ENCODE measurements at regions not wholly inside any gene's neighbourhood (a gene's known extent, or its start where the extent isn't known, plus 50 kb on each side); places are given as distances from the start of the nearest gene placed in this dataset.

DNA sequence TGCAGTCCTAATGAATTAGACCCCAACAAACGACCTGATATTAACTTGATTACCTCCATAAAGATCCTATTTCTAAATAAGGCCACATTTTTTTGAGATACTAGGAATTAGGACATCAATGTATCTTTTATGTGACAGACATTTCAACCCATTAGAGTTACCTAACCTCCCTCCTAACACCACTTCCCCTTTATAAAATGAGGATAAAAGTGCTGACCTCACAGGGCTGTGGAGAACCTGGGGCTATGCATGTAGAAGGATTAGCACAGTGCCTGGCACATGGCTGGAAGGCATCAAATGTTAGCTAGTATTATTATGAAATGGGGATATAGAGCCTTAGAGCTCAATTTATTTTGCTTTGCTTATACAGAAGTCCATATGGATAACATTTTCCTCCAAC, 53.5 kb upstream of the LRRN1 start:
- TF ChIP-seq, protein P1, sequence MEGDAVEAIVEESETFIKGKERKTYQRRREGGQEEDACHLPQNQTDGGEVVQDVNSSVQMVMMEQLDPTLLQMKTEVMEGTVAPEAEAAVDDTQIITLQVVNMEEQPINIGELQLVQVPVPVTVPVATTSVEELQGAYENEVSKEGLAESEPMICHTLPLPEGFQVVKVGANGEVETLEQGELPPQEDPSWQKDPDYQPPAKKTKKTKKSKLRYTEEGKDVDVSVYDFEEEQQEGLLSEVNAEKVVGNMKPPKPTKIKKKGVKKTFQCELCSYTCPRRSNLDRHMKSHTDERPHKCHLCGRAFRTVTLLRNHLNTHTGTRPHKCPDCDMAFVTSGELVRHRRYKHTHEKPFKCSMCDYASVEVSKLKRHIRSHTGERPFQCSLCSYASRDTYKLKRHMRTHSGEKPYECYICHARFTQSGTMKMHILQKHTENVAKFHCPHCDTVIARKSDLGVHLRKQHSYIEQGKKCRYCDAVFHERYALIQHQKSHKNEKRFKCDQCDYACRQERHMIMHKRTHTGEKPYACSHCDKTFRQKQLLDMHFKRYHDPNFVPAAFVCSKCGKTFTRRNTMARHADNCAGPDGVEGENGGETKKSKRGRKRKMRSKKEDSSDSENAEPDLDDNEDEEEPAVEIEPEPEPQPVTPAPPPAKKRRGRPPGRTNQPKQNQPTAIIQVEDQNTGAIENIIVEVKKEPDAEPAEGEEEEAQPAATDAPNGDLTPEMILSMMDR (IDR thresholded peaks at IDR 0.05; ENCODE audit: low read depth, low read length): no peak
- H3K4me3 ChIP-seq (replicated peaks in 1 of 2; ENCODE audit: low read depth in 2 of 2, low read length in 2 of 2): no peak overlapping the region
- no peak for DNase-seq (ENCODE audit: low read depth in 2 of 2)

DNA sequence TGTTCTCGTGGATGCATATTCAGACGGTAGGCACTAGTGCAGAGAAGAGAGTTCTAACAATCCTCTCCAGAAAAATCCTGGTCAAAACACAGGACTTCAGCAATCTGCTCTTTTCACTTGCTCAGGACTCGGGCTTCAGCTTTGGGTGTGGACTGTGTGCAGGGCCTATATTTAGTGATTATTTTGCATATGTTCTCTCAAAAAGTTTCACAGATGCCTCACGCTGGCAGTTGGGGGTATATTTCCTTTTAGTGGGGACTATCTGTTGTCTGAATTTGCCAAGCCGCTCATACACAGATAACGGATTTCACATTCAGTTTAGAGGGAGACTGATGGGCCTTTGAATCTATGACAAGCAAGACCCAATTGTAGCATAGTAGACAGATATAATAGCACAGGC, 54.4 kb upstream of the LRRN1 start:
- no peak for DNase-seq (ENCODE audit: low read depth in 2 of 2)
- no peak overlapping the region for H3K4me3 ChIP-seq (replicated peaks in 1 of 2; ENCODE audit: low read depth in 2 of 2, low read length in 2 of 2)
- TF ChIP-seq, protein P1 (IDR thresholded peaks at IDR 0.05; ENCODE audit: low read depth, low read length): no peak

DNA sequence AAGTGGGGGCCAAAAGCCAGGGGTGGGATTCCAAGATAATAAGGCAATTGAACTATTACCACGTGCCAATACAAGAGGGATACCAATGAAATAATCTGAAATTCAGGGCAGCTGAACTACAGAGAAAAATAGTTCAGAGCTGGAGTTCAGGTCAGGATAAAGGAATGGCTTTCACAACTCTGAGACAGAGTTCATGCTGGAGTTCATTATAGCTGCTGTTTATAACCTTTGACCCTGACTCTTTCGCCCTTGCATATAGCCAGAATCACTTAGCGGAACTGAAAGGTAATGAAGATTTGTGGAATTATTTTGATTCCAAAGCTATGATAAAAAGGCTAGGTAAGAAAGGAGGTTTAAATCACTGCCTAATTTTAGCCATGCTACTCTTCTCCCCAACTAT, 55.5 kb upstream of the LRRN1 start:
- no peak overlapping the region for H3K4me3 ChIP-seq (replicated peaks in 1 of 2; ENCODE audit: low read depth in 2 of 2, low read length in 2 of 2)
- DNase-seq (ENCODE audit: low read depth in 2 of 2): no peak
- TF ChIP-seq, protein P1 (IDR thresholded peaks at IDR 0.05; ENCODE audit: low read depth, low read length): no peak

DNA sequence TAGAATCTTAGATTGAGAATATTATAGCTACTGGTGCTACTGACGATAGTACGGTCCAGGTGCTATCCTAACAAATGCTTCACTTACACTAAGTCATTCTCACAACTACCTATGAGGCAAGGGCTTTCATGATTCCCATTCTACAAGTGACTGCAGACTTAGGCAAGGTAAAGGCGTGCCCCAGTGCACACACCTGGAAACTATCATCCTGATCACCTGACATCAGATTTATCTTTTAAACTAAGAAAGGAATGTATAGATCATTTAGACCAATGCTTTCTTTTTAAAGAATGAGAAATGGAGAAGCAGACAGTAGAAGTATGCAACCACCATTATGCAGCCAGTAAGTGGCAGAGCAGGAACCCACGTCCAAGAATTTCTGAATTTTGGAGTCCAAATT, 59.2 kb upstream of the LRRN1 start:
- no peak for DNase-seq (ENCODE audit: low read depth in 2 of 2)
- TF ChIP-seq, protein P1 (IDR thresholded peaks at IDR 0.05; ENCODE audit: low read depth, low read length): no peak
- no peak overlapping the region for H3K4me3 ChIP-seq (replicated peaks in 1 of 2; ENCODE audit: low read depth in 2 of 2, low read length in 2 of 2)

DNA sequence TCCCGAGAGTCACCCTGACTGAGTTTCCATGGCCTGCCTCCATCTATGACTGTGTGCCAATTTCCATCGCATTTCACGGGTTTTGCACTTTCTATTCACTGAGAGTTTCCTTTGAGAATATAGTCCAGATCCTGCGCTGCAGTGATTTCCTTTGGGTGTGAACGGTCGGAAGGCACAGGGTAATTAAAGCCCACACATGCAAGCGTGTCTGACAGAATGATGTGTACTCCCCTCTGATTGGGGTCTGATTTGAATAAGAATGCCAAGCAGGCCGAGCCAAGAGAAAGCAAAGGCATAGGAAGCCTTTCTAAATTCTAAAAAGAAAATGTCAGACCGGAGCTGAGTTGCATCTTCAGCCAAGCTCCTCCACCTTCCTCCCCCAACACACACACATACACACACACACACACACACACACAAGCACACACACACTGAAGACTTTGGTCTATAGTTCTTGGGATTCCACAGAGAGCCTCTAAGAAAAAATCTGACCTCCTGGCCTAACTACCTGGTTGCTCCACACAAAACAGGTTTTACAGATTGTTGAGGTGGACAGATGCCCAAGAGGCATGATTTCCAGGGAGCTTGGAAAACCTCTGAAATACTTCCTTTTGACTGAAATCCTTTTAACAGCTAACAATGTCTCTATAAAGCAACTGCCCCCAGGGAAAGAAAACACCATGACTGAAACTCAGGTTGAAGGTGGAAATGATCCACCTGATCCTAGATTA, 59.7 kb upstream of the LRRN1 start:
- no peak overlapping the region for H3K4me3 ChIP-seq (replicated peaks in 1 of 2; ENCODE audit: low read depth in 2 of 2, low read length in 2 of 2)
- no peak for DNase-seq (ENCODE audit: low read depth in 2 of 2)
- TF ChIP-seq, protein P1 (IDR thresholded peaks at IDR 0.05; ENCODE audit: low read depth, low read length): no peak

DNA sequence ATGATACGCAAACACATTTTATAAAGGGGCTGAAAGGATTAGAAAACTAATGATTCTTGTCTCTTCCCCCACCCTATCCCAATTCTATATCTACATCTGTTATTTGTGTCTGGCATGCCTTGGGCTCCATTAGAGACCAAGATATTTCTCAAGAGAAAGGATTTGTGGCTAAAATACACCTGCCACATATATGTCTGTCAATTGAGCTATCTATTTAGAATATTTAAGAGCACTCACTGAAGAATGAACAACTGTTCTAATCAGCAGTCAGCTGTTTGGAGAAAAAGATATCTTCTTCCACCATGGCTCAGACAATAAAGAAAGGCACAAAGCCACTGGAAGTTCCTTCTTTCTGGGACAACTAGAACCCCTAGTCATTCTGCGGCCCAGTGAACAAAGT, 61.7 kb upstream of the LRRN1 start:
- TF ChIP-seq, protein P1 (IDR thresholded peaks at IDR 0.05; ENCODE audit: low read depth, low read length): no peak
- H3K4me3 ChIP-seq (replicated peaks in 1 of 2; ENCODE audit: low read depth in 2 of 2, low read length in 2 of 2): no peak overlapping the region
- DNase-seq (ENCODE audit: low read depth in 2 of 2): no peak

DNA sequence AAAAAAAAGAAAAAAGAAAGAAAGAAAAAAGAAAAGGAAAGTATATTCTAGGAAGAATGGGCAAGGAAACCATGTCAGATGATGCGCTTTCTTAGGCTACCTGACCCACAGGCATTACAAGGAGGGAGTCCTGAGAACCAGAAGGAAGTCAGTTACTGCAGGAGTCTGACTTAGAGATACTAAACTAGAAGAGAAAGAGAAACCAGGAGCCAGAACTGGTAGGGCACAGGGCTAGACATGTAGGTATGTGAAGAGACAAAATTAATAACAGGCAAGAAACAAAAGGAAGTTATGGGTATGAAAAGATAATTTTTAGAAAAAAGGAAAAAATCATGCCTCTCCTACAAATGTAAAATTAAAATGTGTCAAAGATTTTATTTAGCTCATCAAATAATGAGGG, 63.3 kb upstream of the LRRN1 start:
- DNase-seq (ENCODE audit: low read depth in 2 of 2): no peak
- H3K4me3 ChIP-seq (replicated peaks in 1 of 2; ENCODE audit: low read depth in 2 of 2, low read length in 2 of 2): no peak overlapping the region
- TF ChIP-seq, protein P1 (IDR thresholded peaks at IDR 0.05; ENCODE audit: low read depth, low read length): no peak
